Mesenteric fat pad (tissue), 1 donor: ENCODE measurements at regions not wholly inside any gene's neighbourhood (a gene's known extent, or its start where the extent isn't known, plus 50 kb on each side); places are given as distances from the start of the nearest gene placed in this dataset.
"Not testable (repeated sequence)": the region's sequence is repeated elsewhere in the genome, so short reads cannot be mapped to it uniquely, and the experiment has no call there.

ENCODE experiments used
- DNase-seq: peaks from one replicate; pipeline ENCODE4 v3.0.0-alpha.2; 2020; ENCODE audit warnings: low spot score
- donor health status: DM: yes; HTN: yes; CAD: no.

- not testable (repeated sequence) for DNase-seq
Observed at GRCh38 chr10:65100881-65101280, 1579.7 kb downstream of the REEP3 start.

- no peak for DNase-seq
Observed at GRCh38 chr10:65110009-65110408, 1588.8 kb downstream of the REEP3 start.

- DNase-seq = not testable (repeated sequence)
Observed at GRCh38 chr10:65111059-65111458, 1589.9 kb downstream of the REEP3 start.

GRCh38 chr10:65112573-65112972 is 1591.4 kb downstream of the REEP3 start:
- no peak for DNase-seq

GRCh38 chr10:65123120-65123519 is 1601.9 kb downstream of the REEP3 start:
- no peak for DNase-seq

- no peak for DNase-seq
Observed at GRCh38 chr10:65125212-65125611, 1604.0 kb downstream of the REEP3 start.

- no peak for DNase-seq
Observed at GRCh38 chr10:65126288-65126687, 1605.1 kb downstream of the REEP3 start.

GRCh38 chr10:65128277-65128676 is 1607.1 kb downstream of the REEP3 start:
- DNase-seq = no peak

GRCh38 chr10:65130162-65130758 is 1609.1 kb downstream of the REEP3 start:
- DNase-seq = no peak

- DNase-seq = no peak
Observed at GRCh38 chr10:65133652-65134051, 1612.5 kb downstream of the REEP3 start.

GRCh38 chr10:65135508-65135907 is 1614.3 kb downstream of the REEP3 start:
- no peak for DNase-seq

- no peak for DNase-seq
Observed at GRCh38 chr10:65142641-65143435, 1621.6 kb downstream of the REEP3 start.

- DNase-seq = no peak
Observed at GRCh38 chr10:65143723-65144122, 1622.5 kb downstream of the REEP3 start.

- no peak for DNase-seq
Observed at GRCh38 chr10:65149878-65150277, 1628.7 kb downstream of the REEP3 start.

GRCh38 chr10:65166272-65166671 is 1645.1 kb downstream of the REEP3 start:
- no peak for DNase-seq

- DNase-seq = no peak
Observed at GRCh38 chr10:65172249-65172648, 1651.0 kb downstream of the REEP3 start.

- no peak for DNase-seq
Observed at GRCh38 chr10:65176994-65177393, 1655.8 kb downstream of the REEP3 start.

GRCh38 chr10:65183236-65183635 is 1662.0 kb downstream of the REEP3 start:
- DNase-seq = no peak

GRCh38 chr10:65186668-65187067 is 1665.5 kb downstream of the REEP3 start:
- DNase-seq = not testable (repeated sequence)

- no peak for DNase-seq
Observed at GRCh38 chr10:65194126-65194525, 1672.9 kb downstream of the REEP3 start.

- no peak for DNase-seq
Observed at GRCh38 chr10:65194555-65194954, 1673.4 kb downstream of the REEP3 start.

GRCh38 chr10:65196111-65196510 is 1674.9 kb downstream of the REEP3 start:
- no peak for DNase-seq

- DNase-seq = no peak
Observed at GRCh38 chr10:65197935-65198334, 1676.7 kb downstream of the REEP3 start.
